Central memory CD4-positive, alpha-beta T cell (primary cell): ENCODE measurements at regions not wholly inside any gene's neighbourhood (a gene's known extent, or its start where the extent isn't known, plus 50 kb on each side); places are given as distances from the start of the nearest gene placed in this dataset.
A peak's percentile ranks its signal among the peaks of the same experiment; 100 is the strongest.

Experiments
- DNase-seq: peaks from one replicate; pipeline ENCODE4 v3.0.0; 2022

DNA sequence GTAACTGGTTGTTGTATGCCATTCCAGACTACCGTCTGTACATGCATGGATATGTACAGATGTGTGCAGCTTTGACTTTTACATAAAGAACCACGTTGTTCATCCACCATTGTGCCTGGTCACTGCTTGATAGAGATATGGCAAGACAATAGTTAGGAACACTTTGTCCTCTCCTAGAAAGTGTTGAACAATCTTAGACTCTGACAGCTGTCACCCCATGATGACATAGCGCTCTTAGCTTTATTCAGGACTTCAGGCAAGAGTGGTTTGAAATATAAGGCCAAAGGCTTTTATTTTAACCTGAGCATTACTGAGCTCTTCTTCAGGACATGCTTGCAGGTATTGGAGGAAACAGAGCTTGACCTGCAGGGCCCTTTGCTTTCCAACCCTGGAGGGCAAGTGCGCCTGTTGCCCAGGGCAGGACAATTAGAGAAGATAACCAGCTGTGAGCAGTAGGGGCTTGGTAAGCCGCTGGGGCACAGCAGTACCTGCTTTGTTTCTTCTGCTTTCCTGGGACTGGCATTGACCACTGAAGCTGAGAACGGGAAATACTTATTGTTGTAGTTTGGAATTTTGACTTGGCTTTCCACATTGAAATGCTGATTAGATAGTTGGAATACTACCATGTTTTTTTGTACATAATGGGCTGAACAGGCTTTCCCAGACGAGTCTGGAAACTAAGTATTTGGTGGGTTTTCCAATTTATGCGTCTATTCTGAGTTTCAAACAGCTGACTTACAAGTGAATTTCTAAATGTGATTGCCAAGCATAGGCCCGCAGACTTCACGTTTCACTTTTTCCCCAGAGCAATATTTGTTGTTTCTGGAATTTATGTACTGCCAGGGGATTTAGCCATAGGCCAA lies 51.1 kb downstream of the GARRE1 start:
- DNase-seq, result no peak

DNA sequence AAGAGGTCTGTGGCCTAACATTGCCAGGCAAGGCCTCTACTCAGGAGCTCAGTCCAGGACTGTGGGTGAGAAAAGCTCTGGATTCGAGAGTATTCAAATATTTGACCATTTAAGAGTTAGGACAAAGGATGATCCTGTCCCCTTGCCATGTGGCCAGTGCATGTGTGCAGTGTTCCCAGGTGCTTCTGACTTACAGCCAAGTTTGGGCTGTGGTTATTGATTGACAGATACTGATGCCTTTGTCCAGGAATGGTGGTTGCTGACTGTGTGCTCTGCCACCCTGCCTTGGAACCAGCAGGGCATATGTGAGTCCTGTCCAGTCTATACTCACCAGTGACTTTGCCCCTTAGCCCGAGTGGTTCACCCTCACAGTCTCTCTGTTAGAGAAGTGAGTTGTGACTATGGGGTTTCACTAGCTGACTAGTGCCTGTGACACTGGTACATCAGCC lies 51.9 kb downstream of the GARRE1 start:
- DNase-seq, result no peak

GRCh38 chr19:34306824-34307223 lies 52.5 kb downstream of the GARRE1 start:
- DNase-seq, result no peak

GRCh38 chr19:34308381-34309367 lies 54.3 kb downstream of the GARRE1 start:
- DNase-seq, result peak; percentile 75

DNA sequence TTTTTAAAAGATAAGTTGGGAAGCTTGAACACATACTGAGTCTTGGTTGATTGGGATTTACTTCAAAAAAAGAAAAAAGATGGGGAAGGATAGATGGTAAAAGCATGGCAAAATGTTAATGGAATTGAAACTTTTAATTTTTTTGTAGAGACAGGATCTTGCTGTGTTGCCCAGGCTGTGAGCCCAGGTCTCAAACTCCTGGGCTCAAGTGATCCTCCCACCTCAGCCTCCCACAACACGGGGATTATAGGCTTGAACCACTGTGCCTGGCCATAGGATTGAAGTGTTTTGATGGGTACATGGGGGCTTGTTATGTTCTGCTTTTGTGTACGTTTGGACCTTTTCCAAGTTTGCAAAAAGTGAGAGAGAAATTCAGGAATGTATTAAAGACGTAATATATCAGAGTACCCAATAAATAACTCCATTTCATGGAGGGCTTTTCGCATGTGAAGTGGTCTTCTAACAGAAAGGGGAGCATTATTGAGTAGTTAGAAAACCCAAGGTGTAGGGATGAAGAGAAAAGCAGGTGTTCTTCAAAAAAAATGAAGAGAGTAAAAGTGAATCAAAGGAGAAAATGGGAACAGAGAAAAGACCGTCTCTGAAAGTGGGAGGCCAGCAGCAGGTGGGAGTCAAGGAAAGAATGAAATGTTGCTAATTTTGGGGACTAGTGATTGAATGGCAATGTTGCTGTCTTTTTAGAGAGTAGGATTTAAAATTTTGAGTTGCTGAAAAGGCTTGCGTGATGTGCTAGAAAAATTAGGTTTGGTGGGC lies 55.2 kb downstream of the GARRE1 start:
- DNase-seq, result no peak

- DNase-seq, result no peak
These were observed 54.5 kb upstream of the GPI start for GRCh38 chr19:34310494-34310981.

- no peak for DNase-seq
These were observed 51.8 kb upstream of the GPI start for GRCh38 chr19:34313188-34313587.

GRCh38 chr19:34314437-34315313 lies 50.3 kb upstream of the GPI start:
- DNase-seq, result no peak
